WERI-Rb-1 (cell line): ENCODE measurements at regions not wholly inside any gene's neighbourhood (a gene's known extent, or its start where the extent isn't known, plus 50 kb on each side); places are given as distances from the start of the nearest gene placed in this dataset.

Source experiments
- DNase-seq: peaks from one replicate; pipeline ENCODE4 v3.0.0-alpha.2; 2020
- H3K27ac ChIP-seq: fragments of 250-450 bp; sonication (Bioruptor Pico); 2 replicates; pipeline ENCODE4 v1.5.1; 2020; ENCODE audit warnings: mild to moderate bottlenecking, moderate library complexity
- H3K27me3 ChIP-seq: fragments of 250-450 bp; sonication (Bioruptor Pico); 2 replicates; pipeline ENCODE4 v1.5.1; 2021; ENCODE audit warnings: mild to moderate bottlenecking, low read depth, moderate library complexity; ENCODE audit not compliant: insufficient read depth, severe bottlenecking
- H3K36me3 ChIP-seq: fragments of 250-450 bp; sonication (Bioruptor Pico); 2 replicates; pipeline ENCODE4 v1.5.1; 2020; ENCODE audit warnings: mild to moderate bottlenecking, moderate library complexity
- H3K4me3 ChIP-seq: 2 replicates; pipeline ENCODE4 v1.5.1; 2011; ENCODE audit warnings: low read depth, mild to moderate bottlenecking, control low read depth, low read length
- H3K9me3 ChIP-seq: fragments of 250-450 bp; sonication (Bioruptor Pico); 2 replicates; pipeline ENCODE4 v1.5.1; 2021; ENCODE audit warnings: mild to moderate bottlenecking, moderate library complexity; ENCODE audit not compliant: severe bottlenecking
- CTCF ChIP-seq: IDR thresholded peaks from 2 replicates; pipeline ENCODE4 v1.5.1; 2011; ENCODE audit warnings: low read depth, mild to moderate bottlenecking, control low read depth, inconsistent platforms, low read length

GRCh38 chr4:81523672-81524327 lies 52.1 kb upstream of the RASGEF1B start:
- no peaks in the 10 kb centered on the region for H3K27me3 ChIP-seq
- no peak for DNase-seq
- no peak overlapping the region for H3K4me3 ChIP-seq
- no peak overlapping the region for H3K27ac ChIP-seq
- H3K36me3 ChIP-seq = no peaks in the 10 kb centered on the region
- H3K9me3 ChIP-seq = peaks cover 12% of the 10 kb centered on the region
- TF ChIP-seq CTCF = no peak

- H3K4me3 ChIP-seq = no peak overlapping the region
- DNase-seq = no peak
- no peaks in the 10 kb centered on the region for H3K27me3 ChIP-seq
- no peak overlapping the region for H3K27ac ChIP-seq
- H3K36me3 ChIP-seq = no peaks in the 10 kb centered on the region
- TF ChIP-seq CTCF = no peak
- peaks cover 7% of the 10 kb centered on the region for H3K9me3 ChIP-seq
These were observed 51.0 kb upstream of the RASGEF1B start for GRCh38 chr4:81522711-81523110.

- Histone ChIP-seq H3K4me3 (no peak overlapping the region), H3K9me3 (no peaks in the 10 kb centered on the region), H3K27ac (no peak overlapping the region), H3K27me3 (no peaks in the 10 kb centered on the region), H3K36me3 (no peaks in the 10 kb centered on the region)
- TF ChIP-seq CTCF = no peak
- DNase-seq = no peak
These were observed 50.0 kb upstream of the RASGEF1B start for GRCh38 chr4:81521708-81522107.
